H9 (cell line): ENCODE measurements at regions not wholly inside any gene's neighbourhood (a gene's known extent, or its start where the extent isn't known, plus 50 kb on each side); places are given as distances from the start of the nearest gene placed in this dataset.
"Not testable (repeated sequence)": the region's sequence is repeated elsewhere in the genome, so short reads cannot be mapped to it uniquely, and the experiment has no call there.

ENCODE experiments used
- DNase-seq: peaks from one replicate; pipeline ENCODE4 v3.0.0-alpha.2; 2017
- H2AFZ ChIP-seq: one replicate; pipeline ENCODE4 v1.6.1; 2013; ENCODE audit warnings: mild to moderate bottlenecking, low read length, control low read depth, moderate library complexity
- H2AK5ac ChIP-seq: 2 replicates; pipeline ENCODE4 v1.6.1; 2013; ENCODE audit warnings: low read length, control low read depth, mixed read lengths; ENCODE audit not compliant: insufficient read length
- H2BK120ac ChIP-seq: one replicate; pipeline ENCODE4 v1.6.1; 2013; ENCODE audit warnings: low read depth, mild to moderate bottlenecking, low read length, control low read depth, inconsistent platforms; ENCODE audit not compliant: poor library complexity, severe bottlenecking
- H2BK12ac ChIP-seq: 2 replicates; pipeline ENCODE4 v1.6.1; 2013; ENCODE audit warnings: low read length, control low read depth, mixed read lengths, low read depth; ENCODE audit not compliant: insufficient read length
- H2BK15ac ChIP-seq: 2 replicates; pipeline ENCODE4 v1.6.1; 2013; ENCODE audit warnings: low read depth, low read length, control low read depth
- H2BK20ac ChIP-seq: one replicate; pipeline ENCODE4 v1.6.1; 2013; ENCODE audit warnings: low read depth, mild to moderate bottlenecking, low read length, control low read depth, inconsistent platforms; ENCODE audit not compliant: poor library complexity, severe bottlenecking
- H2BK5ac ChIP-seq: 2 replicates; pipeline ENCODE4 v1.6.1; 2013; ENCODE audit warnings: low read length, control low read depth, mixed read lengths; ENCODE audit not compliant: insufficient read length
- H3K14ac ChIP-seq: 2 replicates; pipeline ENCODE4 v1.6.1; 2013; ENCODE audit warnings: low read length, control low read depth; ENCODE audit not compliant: insufficient read depth
- H3K18ac ChIP-seq: 2 replicates; pipeline ENCODE4 v1.6.1; 2013; ENCODE audit warnings: low read depth, mild to moderate bottlenecking, mixed read lengths, low read length, control low read depth; ENCODE audit not compliant: insufficient read length
- H3K23ac ChIP-seq: 2 replicates; pipeline ENCODE4 v1.6.1; 2013; ENCODE audit warnings: low read length, control low read depth, mixed read lengths, low read depth; ENCODE audit not compliant: insufficient read length
- H3K23me2 ChIP-seq: 2 replicates; pipeline ENCODE4 v1.6.1; 2013; ENCODE audit warnings: low read depth, mild to moderate bottlenecking, mixed read lengths, low read length, control low read depth; ENCODE audit not compliant: insufficient read length, poor library complexity, severe bottlenecking
- H3K27ac ChIP-seq: 2 replicates; pipeline ENCODE4 v1.5.1; 2013; ENCODE audit warnings: low read length, control low read depth, mixed read lengths, low read depth; ENCODE audit not compliant: insufficient read length
- H3K27me3 ChIP-seq: 2 replicates; pipeline ENCODE4 v1.6.1; 2013; ENCODE audit warnings: low read length, control low read depth, inconsistent platforms; ENCODE audit not compliant: insufficient read depth
- H3K4ac ChIP-seq: 2 replicates; pipeline ENCODE4 v1.6.1; 2013; ENCODE audit warnings: low read depth, mild to moderate bottlenecking, control low read depth, inconsistent platforms, low read length, moderate library complexity
- H3K4me1 ChIP-seq: 2 replicates; pipeline ENCODE4 v1.6.1; 2013; ENCODE audit warnings: low read length, control low read depth, inconsistent platforms; ENCODE audit not compliant: insufficient read depth
- H3K4me2 ChIP-seq: 2 replicates; pipeline ENCODE4 v1.6.1; 2013; ENCODE audit warnings: low read length, control low read depth, mixed read lengths; ENCODE audit not compliant: insufficient read length, insufficient read depth
- H3K56ac ChIP-seq: 2 replicates; pipeline ENCODE4 v1.6.1; 2013; ENCODE audit warnings: low read depth, mild to moderate bottlenecking, mixed read lengths, low read length, control low read depth; ENCODE audit not compliant: insufficient read length
- H3K79me1 ChIP-seq: 2 replicates; pipeline ENCODE4 v1.6.1; 2013; ENCODE audit warnings: low read depth, mild to moderate bottlenecking, moderate library complexity, low read length, control low read depth, inconsistent platforms; ENCODE audit not compliant: insufficient read depth, poor library complexity, severe bottlenecking
- H3K79me2 ChIP-seq: 2 replicates; pipeline ENCODE4 v1.6.1; 2013; ENCODE audit warnings: low read length, control low read depth, inconsistent platforms; ENCODE audit not compliant: insufficient read depth
- H3K9ac ChIP-seq: 2 replicates; pipeline ENCODE4 v1.6.1; 2013; ENCODE audit warnings: low read length, control low read depth, mixed read lengths; ENCODE audit not compliant: insufficient read length; ENCODE audit errors: extremely low read depth
- H3K9me3 ChIP-seq: one replicate; pipeline ENCODE4 v1.6.1; 2013; ENCODE audit warnings: low read depth, low read length, inconsistent platforms; ENCODE audit not compliant: control insufficient read depth
- H3T11ph ChIP-seq: one replicate; pipeline ENCODE4 v1.6.1; 2013; ENCODE audit warnings: mild to moderate bottlenecking, low read length, control low read depth, inconsistent platforms
- H4K20me1 ChIP-seq: one replicate; pipeline ENCODE4 v1.6.1; 2013; ENCODE audit not compliant: control insufficient read depth, insufficient read length, insufficient read depth
- H4K5ac ChIP-seq: 2 replicates; pipeline ENCODE4 v1.6.1; 2013; ENCODE audit warnings: low read depth, mild to moderate bottlenecking, mixed read lengths, low read length, control low read depth; ENCODE audit not compliant: insufficient read length
- H4K8ac ChIP-seq: replicated peaks from 2 replicates; pipeline ENCODE4 v1.6.1; 2013; ENCODE audit warnings: low read length, control low read depth, mixed read lengths, low read depth; ENCODE audit not compliant: insufficient read length
- H4K91ac ChIP-seq: 2 replicates; pipeline ENCODE4 v1.6.1; 2013; ENCODE audit warnings: low read depth, mild to moderate bottlenecking, moderate library complexity, mixed read lengths, low read length, control low read depth; ENCODE audit not compliant: insufficient read length
- H3K27ac Mint-ChIP-seq, 3 experiments: 2 replicates in 2 of 3; 3 replicates in 1 of 3; pipeline ENCODE4 v1.8.0; 2020 to 2021; ENCODE audit warnings: mixed read lengths in 3 of 3, mild to moderate bottlenecking in 1 of 3, moderate library complexity in 1 of 3
- H3K27me3 Mint-ChIP-seq: 2 replicates; pipeline ENCODE4 v1.8.0; 2021; ENCODE audit warnings: low read depth, mild to moderate bottlenecking, moderate library complexity, mixed read lengths
- H3K36me3 Mint-ChIP-seq, 3 experiments: 2 replicates in 2 of 3; 3 replicates in 1 of 3; pipeline ENCODE4 v1.8.0; 2020 to 2021; ENCODE audit warnings: low read depth in 3 of 3, mixed read lengths in 3 of 3; ENCODE audit not compliant: insufficient read depth in 1 of 3
- H3K4me1 Mint-ChIP-seq, 2 experiments: 2 replicates each; pipeline ENCODE4 v1.8.0; 2020; ENCODE audit warnings: mixed read lengths in 2 of 2
- H3K4me3 Mint-ChIP-seq, 2 experiments: 2 replicates in 1 of 2; 3 replicates in 1 of 2; pipeline ENCODE4 v1.8.0; 2020 to 2021; ENCODE audit warnings: mild to moderate bottlenecking in 2 of 2, mixed read lengths in 2 of 2, moderate library complexity in 1 of 2
- H3K9me3 Mint-ChIP-seq, 2 experiments: 2 replicates in 1 of 2; 3 replicates in 1 of 2; pipeline ENCODE4 v1.8.0; 2020; ENCODE audit warnings: mild to moderate bottlenecking in 2 of 2, mixed read lengths in 2 of 2, moderate library complexity in 1 of 2
- WGBS: extraction: QIAGEN DNeasy Blood & Tissue Kit; methylation state at CpG from one replicate; pipeline ENCODE4 v1.1.7; 2013; ENCODE audit warnings: missing lambda C conversion rate, low lambda C conversion rate, mixed read lengths; ENCODE audit not compliant: insufficient read length; ENCODE audit errors: extremely low coverage; 5-methylcytosine and 5-hydroxymethylcytosine counted together

DNA sequence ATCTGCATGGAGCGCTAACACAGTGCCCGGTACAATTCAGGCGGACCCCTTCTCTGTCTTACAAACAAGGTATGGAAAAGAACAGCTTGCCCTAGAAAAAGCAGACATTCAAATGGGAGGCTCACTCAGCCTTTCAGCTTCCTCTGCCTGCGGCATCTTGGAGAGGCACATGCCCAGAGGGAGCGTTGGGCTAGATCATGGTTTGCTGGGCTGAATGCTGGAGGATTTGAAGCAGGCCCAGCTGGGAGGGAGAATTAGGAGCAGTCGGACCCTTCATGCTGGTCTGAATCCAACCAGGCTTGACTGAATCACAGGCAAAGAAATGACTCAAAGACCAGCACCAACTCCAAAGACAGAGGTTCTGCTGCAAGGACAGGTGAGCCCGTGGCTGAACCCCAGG is 286.7 kb upstream of the FRG1 start:
- not testable (repeated sequence) for H3K27me3 Mint-ChIP-seq, H2BK120ac ChIP-seq, H2BK5ac ChIP-seq, H3K27ac Mint-ChIP-seq, H3K56ac ChIP-seq, H2AK5ac ChIP-seq, H3T11ph ChIP-seq, H3K4ac ChIP-seq, H3K79me2 ChIP-seq, H3K36me3 Mint-ChIP-seq, DNase-seq, H3K23ac ChIP-seq, H3K27me3 ChIP-seq, H3K14ac ChIP-seq, H3K27ac ChIP-seq, H4K5ac ChIP-seq, H3K18ac ChIP-seq, H2BK20ac ChIP-seq, H3K4me3 Mint-ChIP-seq, H3K4me1 ChIP-seq, H4K91ac ChIP-seq, H3K9ac ChIP-seq, H2AFZ ChIP-seq, H2BK12ac ChIP-seq, H2BK15ac ChIP-seq, H3K9me3 ChIP-seq, H3K23me2 ChIP-seq, H3K4me1 Mint-ChIP-seq, H3K79me1 ChIP-seq, H4K20me1 ChIP-seq, H3K4me2 ChIP-seq, H4K8ac ChIP-seq
- H3K9me3 Mint-ChIP-seq: peaks cover 44 to 67% of the 10 kb centered on the region in 2 experiments
- no CpG with 5 or more reads among the region's 7 CpGs for WGBS

DNA sequence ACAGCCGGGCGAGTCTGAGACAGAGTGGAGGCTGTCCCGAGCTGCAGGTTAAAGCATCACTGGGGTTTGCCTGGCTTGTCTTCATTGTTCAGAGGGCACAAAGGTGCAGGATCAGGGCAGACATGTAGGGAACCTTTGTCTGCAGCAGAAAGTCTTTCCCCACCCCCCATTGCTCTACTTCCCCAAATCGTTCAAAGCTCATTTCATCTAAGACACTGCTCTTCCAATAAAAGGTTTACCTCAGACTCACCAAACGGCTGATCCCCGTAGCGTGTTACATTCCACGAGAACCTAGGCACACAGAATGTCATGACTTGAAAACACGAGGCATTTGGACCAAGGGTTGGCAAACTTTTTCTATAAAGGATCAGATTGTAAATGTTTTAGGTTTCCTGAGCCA is 286.3 kb upstream of the FRG1 start:
- not testable (repeated sequence) for H3K4me1 ChIP-seq, H3K9ac ChIP-seq, H2BK120ac ChIP-seq, H3K4me2 ChIP-seq, H3K27me3 ChIP-seq, H3K9me3 ChIP-seq, H2BK5ac ChIP-seq, H3K23ac ChIP-seq, H4K5ac ChIP-seq, H4K91ac ChIP-seq, H4K20me1 ChIP-seq, H3K27me3 Mint-ChIP-seq, H2BK20ac ChIP-seq, H3K4me3 Mint-ChIP-seq, H3K14ac ChIP-seq, H3K23me2 ChIP-seq, H3K27ac Mint-ChIP-seq, H3K18ac ChIP-seq, H2BK12ac ChIP-seq, H3T11ph ChIP-seq, H4K8ac ChIP-seq, H3K56ac ChIP-seq, H2BK15ac ChIP-seq, H3K4me1 Mint-ChIP-seq, H3K4ac ChIP-seq, H3K79me2 ChIP-seq, H2AK5ac ChIP-seq, H2AFZ ChIP-seq, H3K27ac ChIP-seq, H3K79me1 ChIP-seq, DNase-seq, H3K36me3 Mint-ChIP-seq
- no CpG with 5 or more reads among the region's 9 CpGs for WGBS
- peaks cover 43 to 69% of the 10 kb centered on the region in 2 experiments for H3K9me3 Mint-ChIP-seq
